HG03045 (cell line): ENCODE measurements at regions not wholly inside any gene's neighbourhood (a gene's known extent, or its start where the extent isn't known, plus 50 kb on each side); places are given as distances from the start of the nearest gene placed in this dataset.
"Not testable (repeated sequence)": the region's sequence is repeated elsewhere in the genome, so short reads cannot be mapped to it uniquely, and the experiment has no call there.

Experiments
- ATAC-seq: cut with Tn5 transposase; IDR thresholded peaks from one replicate; pipeline ENCODE4 v1.9.1; 2021; ENCODE audit warnings: mild to moderate bottlenecking, moderate library complexity; ENCODE audit not compliant: unreplicated experiment

GRCh38 chr6:144474290-144474689 lies 189.2 kb downstream of the UTRN start:
- no peak for ATAC-seq

GRCh38 chr6:144474904-144475303 lies 189.8 kb downstream of the UTRN start:
- no peak for ATAC-seq

GRCh38 chr6:144475411-144475810 lies 190.3 kb downstream of the UTRN start:
- no peak for ATAC-seq

- no peak for ATAC-seq
Observed at GRCh38 chr6:144476286-144476685, 191.2 kb downstream of the UTRN start.

GRCh38 chr6:144477396-144477795 lies 192.3 kb downstream of the UTRN start:
- ATAC-seq, result no peak

GRCh38 chr6:144477856-144478255 lies 192.7 kb downstream of the UTRN start:
- no peak for ATAC-seq

GRCh38 chr6:144478483-144478882 lies 193.3 kb downstream of the UTRN start:
- ATAC-seq, result no peak

- no peak for ATAC-seq
Observed at GRCh38 chr6:144479991-144480390, 194.9 kb downstream of the UTRN start.

- ATAC-seq, result no peak
Observed at GRCh38 chr6:144480473-144480872, 195.3 kb downstream of the UTRN start.

GRCh38 chr6:144481527-144481926 lies 196.4 kb downstream of the UTRN start:
- no peak for ATAC-seq

GRCh38 chr6:144482142-144482541 lies 197.0 kb downstream of the UTRN start:
- ATAC-seq, result peak; percentile 59

GRCh38 chr6:144485531-144485930 lies 200.4 kb downstream of the UTRN start:
- no peak for ATAC-seq

- ATAC-seq, result no peak
Observed at GRCh38 chr6:144488590-144488989, 203.5 kb downstream of the UTRN start.

- no peak for ATAC-seq
Observed at GRCh38 chr6:144493035-144493910, 208.1 kb downstream of the UTRN start.

- not testable (repeated sequence) for ATAC-seq
Observed at GRCh38 chr6:144495076-144495475, 209.9 kb downstream of the UTRN start.

GRCh38 chr6:144497650-144498049 lies 212.5 kb downstream of the UTRN start:
- ATAC-seq, result no peak

- no peak for ATAC-seq
Observed at GRCh38 chr6:144500892-144501291, 215.8 kb downstream of the UTRN start.

GRCh38 chr6:144505214-144505613 lies 220.1 kb downstream of the UTRN start:
- ATAC-seq, result not testable (repeated sequence)

GRCh38 chr6:144506051-144506450 lies 220.9 kb downstream of the UTRN start:
- not testable (repeated sequence) for ATAC-seq

- ATAC-seq, result not testable (repeated sequence)
Observed at GRCh38 chr6:144507772-144508312, 222.7 kb downstream of the UTRN start.

- no peak for ATAC-seq
Observed at GRCh38 chr6:144510859-144511258, 225.7 kb downstream of the UTRN start.

- ATAC-seq, result no peak
Observed at GRCh38 chr6:144515761-144516160, 230.6 kb downstream of the UTRN start.
